Loucy (cell line): ENCODE measurements at regions not wholly inside any gene's neighbourhood (a gene's known extent, or its start where the extent isn't known, plus 50 kb on each side); places are given as distances from the start of the nearest gene placed in this dataset.

Source experiments
- CTCF ChIP-seq: fragments of 200-600 bp; sonication (generic); conservative IDR thresholded peaks from 2 replicates; pipeline ENCODE4 v1.5.1; 2014; ENCODE audit warnings: mild to moderate bottlenecking, antibody characterized with exemption, low read length
- EZH2phosphoT487 ChIP-seq: fragments of 200-600 bp; IDR thresholded peaks from 2 replicates; pipeline ENCODE4 v1.6.1; 2018; ENCODE audit warnings: antibody characterized with exemption, mild to moderate bottlenecking, moderate library complexity, borderline replicate concordance

DNA sequence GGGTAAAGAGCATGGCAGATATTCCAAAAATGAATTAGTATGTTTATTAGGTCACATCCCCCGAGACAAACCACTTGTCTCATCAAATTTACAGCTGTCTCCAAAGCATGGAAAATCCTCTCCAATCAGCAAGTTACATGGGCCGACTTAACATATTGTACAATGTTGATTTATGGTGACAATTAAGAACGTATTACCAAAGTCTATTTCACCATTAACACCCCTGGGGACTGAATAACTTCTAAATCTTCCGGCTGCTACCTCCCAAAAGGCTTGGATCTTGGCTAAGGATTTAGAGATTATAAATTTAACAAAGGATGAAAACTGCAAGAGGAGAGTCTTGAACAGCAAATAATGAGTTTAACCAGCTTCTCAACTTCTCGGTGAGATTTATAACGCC, 311.9 kb downstream of the NPIPA8 start:
- TF ChIP-seq CTCF (no peak), EZH2phosphoT487 (no peak)
